H9 (cell line): ENCODE measurements at regions not wholly inside any gene's neighbourhood (a gene's known extent, or its start where the extent isn't known, plus 50 kb on each side); places are given as distances from the start of the nearest gene placed in this dataset.

Experiments used
- DNase-seq: peaks from one replicate; pipeline ENCODE4 v3.0.0-alpha.2; 2017
- H2AFZ ChIP-seq: one replicate; pipeline ENCODE4 v1.6.1; 2013; ENCODE audit warnings: mild to moderate bottlenecking, low read length, control low read depth, moderate library complexity
- H2AK5ac ChIP-seq: 2 replicates; pipeline ENCODE4 v1.6.1; 2013; ENCODE audit warnings: low read length, control low read depth, mixed read lengths; ENCODE audit not compliant: insufficient read length
- H2BK120ac ChIP-seq: one replicate; pipeline ENCODE4 v1.6.1; 2013; ENCODE audit warnings: low read depth, mild to moderate bottlenecking, low read length, control low read depth, inconsistent platforms; ENCODE audit not compliant: poor library complexity, severe bottlenecking
- H2BK12ac ChIP-seq: 2 replicates; pipeline ENCODE4 v1.6.1; 2013; ENCODE audit warnings: low read length, control low read depth, mixed read lengths, low read depth; ENCODE audit not compliant: insufficient read length
- H2BK15ac ChIP-seq: 2 replicates; pipeline ENCODE4 v1.6.1; 2013; ENCODE audit warnings: low read depth, low read length, control low read depth
- H2BK20ac ChIP-seq: one replicate; pipeline ENCODE4 v1.6.1; 2013; ENCODE audit warnings: low read depth, mild to moderate bottlenecking, low read length, control low read depth, inconsistent platforms; ENCODE audit not compliant: poor library complexity, severe bottlenecking
- H2BK5ac ChIP-seq: 2 replicates; pipeline ENCODE4 v1.6.1; 2013; ENCODE audit warnings: low read length, control low read depth, mixed read lengths; ENCODE audit not compliant: insufficient read length
- H3K14ac ChIP-seq: 2 replicates; pipeline ENCODE4 v1.6.1; 2013; ENCODE audit warnings: low read length, control low read depth; ENCODE audit not compliant: insufficient read depth
- H3K18ac ChIP-seq: 2 replicates; pipeline ENCODE4 v1.6.1; 2013; ENCODE audit warnings: low read depth, mild to moderate bottlenecking, mixed read lengths, low read length, control low read depth; ENCODE audit not compliant: insufficient read length
- H3K23ac ChIP-seq: 2 replicates; pipeline ENCODE4 v1.6.1; 2013; ENCODE audit warnings: low read length, control low read depth, mixed read lengths, low read depth; ENCODE audit not compliant: insufficient read length
- H3K23me2 ChIP-seq: 2 replicates; pipeline ENCODE4 v1.6.1; 2013; ENCODE audit warnings: low read depth, mild to moderate bottlenecking, mixed read lengths, low read length, control low read depth; ENCODE audit not compliant: insufficient read length, poor library complexity, severe bottlenecking
- H3K27ac ChIP-seq: 2 replicates; pipeline ENCODE4 v1.5.1; 2013; ENCODE audit warnings: low read length, control low read depth, mixed read lengths, low read depth; ENCODE audit not compliant: insufficient read length
- H3K27me3 ChIP-seq: 2 replicates; pipeline ENCODE4 v1.6.1; 2013; ENCODE audit warnings: low read length, control low read depth, inconsistent platforms; ENCODE audit not compliant: insufficient read depth
- H3K4ac ChIP-seq: 2 replicates; pipeline ENCODE4 v1.6.1; 2013; ENCODE audit warnings: low read depth, mild to moderate bottlenecking, control low read depth, inconsistent platforms, low read length, moderate library complexity
- H3K4me1 ChIP-seq: 2 replicates; pipeline ENCODE4 v1.6.1; 2013; ENCODE audit warnings: low read length, control low read depth, inconsistent platforms; ENCODE audit not compliant: insufficient read depth
- H3K4me2 ChIP-seq: 2 replicates; pipeline ENCODE4 v1.6.1; 2013; ENCODE audit warnings: low read length, control low read depth, mixed read lengths; ENCODE audit not compliant: insufficient read length, insufficient read depth
- H3K56ac ChIP-seq: 2 replicates; pipeline ENCODE4 v1.6.1; 2013; ENCODE audit warnings: low read depth, mild to moderate bottlenecking, mixed read lengths, low read length, control low read depth; ENCODE audit not compliant: insufficient read length
- H3K79me1 ChIP-seq: 2 replicates; pipeline ENCODE4 v1.6.1; 2013; ENCODE audit warnings: low read depth, mild to moderate bottlenecking, moderate library complexity, low read length, control low read depth, inconsistent platforms; ENCODE audit not compliant: insufficient read depth, poor library complexity, severe bottlenecking
- H3K79me2 ChIP-seq: 2 replicates; pipeline ENCODE4 v1.6.1; 2013; ENCODE audit warnings: low read length, control low read depth, inconsistent platforms; ENCODE audit not compliant: insufficient read depth
- H3K9ac ChIP-seq: 2 replicates; pipeline ENCODE4 v1.6.1; 2013; ENCODE audit warnings: low read length, control low read depth, mixed read lengths; ENCODE audit not compliant: insufficient read length; ENCODE audit errors: extremely low read depth
- H3K9me3 ChIP-seq: one replicate; pipeline ENCODE4 v1.6.1; 2013; ENCODE audit warnings: low read depth, low read length, inconsistent platforms; ENCODE audit not compliant: control insufficient read depth
- H3T11ph ChIP-seq: one replicate; pipeline ENCODE4 v1.6.1; 2013; ENCODE audit warnings: mild to moderate bottlenecking, low read length, control low read depth, inconsistent platforms
- H4K20me1 ChIP-seq: one replicate; pipeline ENCODE4 v1.6.1; 2013; ENCODE audit not compliant: control insufficient read depth, insufficient read length, insufficient read depth
- H4K5ac ChIP-seq: 2 replicates; pipeline ENCODE4 v1.6.1; 2013; ENCODE audit warnings: low read depth, mild to moderate bottlenecking, mixed read lengths, low read length, control low read depth; ENCODE audit not compliant: insufficient read length
- H4K8ac ChIP-seq: replicated peaks from 2 replicates; pipeline ENCODE4 v1.6.1; 2013; ENCODE audit warnings: low read length, control low read depth, mixed read lengths, low read depth; ENCODE audit not compliant: insufficient read length
- H4K91ac ChIP-seq: 2 replicates; pipeline ENCODE4 v1.6.1; 2013; ENCODE audit warnings: low read depth, mild to moderate bottlenecking, moderate library complexity, mixed read lengths, low read length, control low read depth; ENCODE audit not compliant: insufficient read length
- H3K27ac Mint-ChIP-seq, 3 experiments: 2 replicates in 2 of 3; 3 replicates in 1 of 3; pipeline ENCODE4 v1.8.0; 2020 to 2021; ENCODE audit warnings: mixed read lengths in 3 of 3, mild to moderate bottlenecking in 1 of 3, moderate library complexity in 1 of 3
- H3K27me3 Mint-ChIP-seq: 2 replicates; pipeline ENCODE4 v1.8.0; 2021; ENCODE audit warnings: low read depth, mild to moderate bottlenecking, moderate library complexity, mixed read lengths
- H3K36me3 Mint-ChIP-seq, 3 experiments: 2 replicates in 2 of 3; 3 replicates in 1 of 3; pipeline ENCODE4 v1.8.0; 2020 to 2021; ENCODE audit warnings: low read depth in 3 of 3, mixed read lengths in 3 of 3; ENCODE audit not compliant: insufficient read depth in 1 of 3
- H3K4me1 Mint-ChIP-seq, 2 experiments: 2 replicates each; pipeline ENCODE4 v1.8.0; 2020; ENCODE audit warnings: mixed read lengths in 2 of 2
- H3K4me3 Mint-ChIP-seq, 2 experiments: 2 replicates in 1 of 2; 3 replicates in 1 of 2; pipeline ENCODE4 v1.8.0; 2020 to 2021; ENCODE audit warnings: mild to moderate bottlenecking in 2 of 2, mixed read lengths in 2 of 2, moderate library complexity in 1 of 2
- H3K9me3 Mint-ChIP-seq, 2 experiments: 2 replicates in 1 of 2; 3 replicates in 1 of 2; pipeline ENCODE4 v1.8.0; 2020; ENCODE audit warnings: mild to moderate bottlenecking in 2 of 2, mixed read lengths in 2 of 2, moderate library complexity in 1 of 2
- CTCF ChIP-seq: fragments of 200-600 bp; sonication (generic); conservative IDR thresholded peaks from 3 replicates; pipeline ENCODE4 v1.8.0; 2021; ENCODE audit warnings: antibody characterized with exemption, mild to moderate bottlenecking
- WGBS: extraction: QIAGEN DNeasy Blood & Tissue Kit; methylation state at CpG from one replicate; pipeline ENCODE4 v1.1.7; 2013; ENCODE audit warnings: missing lambda C conversion rate, low lambda C conversion rate, mixed read lengths; ENCODE audit not compliant: insufficient read length; ENCODE audit errors: extremely low coverage; 5-methylcytosine and 5-hydroxymethylcytosine counted together

DNA sequence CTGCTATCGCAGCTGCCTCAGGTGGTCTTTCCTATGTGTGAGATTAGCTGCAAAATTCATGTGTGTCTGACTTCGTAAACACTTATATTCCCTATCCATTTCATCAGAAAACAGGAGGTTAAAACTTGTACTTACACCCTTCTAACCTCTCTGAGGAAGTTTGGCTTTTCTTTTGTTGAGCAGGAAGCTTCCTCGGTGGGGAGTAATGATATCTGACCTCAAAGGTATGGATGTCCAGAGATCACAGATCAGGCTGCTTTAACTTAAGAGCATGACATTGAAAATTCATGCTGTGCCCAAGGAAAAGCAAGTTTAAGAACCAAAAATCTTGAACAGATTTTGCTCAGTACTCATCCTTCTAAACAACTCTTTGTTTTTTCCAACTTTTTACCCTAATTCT, 429.1 kb downstream of the STIM2 start:
- Histone ChIP-seq H3K56ac (no peak overlapping the region), H3T11ph (no peak overlapping the region), H2BK5ac (no peak overlapping the region), H2BK12ac (no peak overlapping the region), H3K23ac (no peak overlapping the region), H3K79me2 (no peaks in the 10 kb centered on the region), H2BK20ac (no peak overlapping the region), H3K27ac (no peak overlapping the region), H3K23me2 (no peaks in the 10 kb centered on the region), H4K20me1 (no peaks in the 10 kb centered on the region), H4K91ac (no peak overlapping the region), H4K5ac (no peak overlapping the region), H3K4me2 (no peak overlapping the region), H3K14ac (no peak overlapping the region), H3K79me1 (no peaks in the 10 kb centered on the region), H3K4me1 (peaks cover 5% of the 10 kb centered on the region; the same call in 1 of the 2 replicates), H3K9me3 (no peaks in the 10 kb centered on the region), H2AK5ac (no peak overlapping the region), H3K4ac (no peak overlapping the region), H3K27me3 (no peaks in the 10 kb centered on the region), H2AFZ (no peak overlapping the region), H3K18ac (no peak overlapping the region), H4K8ac (no peak overlapping the region), H3K9ac (no peak overlapping the region), H2BK15ac (no peak overlapping the region), H2BK120ac (no peak overlapping the region)
- no peak for TF ChIP-seq CTCF
- Mint-ChIP-seq H3K4me3 (no peak overlapping the region), H3K36me3 (no peaks in the 10 kb centered on the region), H3K9me3 (no peaks in the 10 kb centered on the region), H3K27me3 (no peaks in the 10 kb centered on the region), H3K4me1 (peaks cover 12% of the 10 kb centered on the region in 2 experiments), H3K27ac (no peak overlapping the region)
- DNase-seq: no peak
- WGBS: no CpG with 5 or more reads among the region's 3 CpGs
